GM23338 (cell line): ENCODE measurements at regions not wholly inside any gene's neighbourhood (a gene's known extent, or its start where the extent isn't known, plus 50 kb on each side); places are given as distances from the start of the nearest gene placed in this dataset.

Experiments
- ATAC-seq: fragments of 200-7000 bp; cut with Tn5 transposase; 3 replicates; pipeline ENCODE4 v1.9.1; 2020
- DNase-seq: peaks from one replicate; pipeline ENCODE4 v3.0.0-alpha.2; 2015; ENCODE audit warnings: low spot score
- H2AFZ ChIP-seq: fragments of 200-600 bp; sonication (generic); 2 replicates; pipeline ENCODE4 v1.8.0; 2016; ENCODE audit warnings: antibody characterized with exemption, mild to moderate bottlenecking, moderate library complexity
- H3F3A ChIP-seq: fragments of 200-600 bp; sonication (generic); replicated peaks from 2 replicates; pipeline ENCODE4 v1.8.0; 2017; ENCODE audit warnings: antibody characterized with exemption, mixed run types, low read depth
- H3K27ac ChIP-seq: fragments of 200-600 bp; sonication (generic); 2 replicates; pipeline ENCODE4 v1.6.1; 2016; ENCODE audit warnings: low read depth
- H3K27me3 ChIP-seq: fragments of 200-600 bp; sonication (generic); 2 replicates; pipeline ENCODE4 v1.8.0; 2016; ENCODE audit warnings: mild to moderate bottlenecking, mixed run types, moderate library complexity; ENCODE audit not compliant: insufficient read depth
- H3K36me3 ChIP-seq: fragments of 200-600 bp; sonication (generic); 2 replicates; pipeline ENCODE4 v1.8.0; 2016; ENCODE audit warnings: mild to moderate bottlenecking; ENCODE audit not compliant: insufficient read depth
- H3K4me1 ChIP-seq: fragments of 200-600 bp; sonication (generic); 2 replicates; pipeline ENCODE4 v1.8.0; 2016; ENCODE audit warnings: mild to moderate bottlenecking, moderate library complexity; ENCODE audit not compliant: insufficient read depth
- H3K4me2 ChIP-seq: fragments of 200-600 bp; sonication (generic); 2 replicates; pipeline ENCODE4 v1.7.1; 2017; ENCODE audit warnings: mixed run types
- H3K4me3 ChIP-seq: fragments of 200-600 bp; sonication (generic); 2 replicates; pipeline ENCODE4 v1.6.1; 2016; ENCODE audit warnings: mixed run types
- H3K79me2 ChIP-seq: fragments of 200-600 bp; sonication (generic); replicated peaks from 2 replicates; pipeline ENCODE4 v1.8.0; 2017; ENCODE audit warnings: mild to moderate bottlenecking; ENCODE audit not compliant: insufficient read depth
- H3K9me2 ChIP-seq: fragments of 200-600 bp; sonication (generic); 2 replicates; pipeline ENCODE4 v1.8.0; 2017; ENCODE audit not compliant: insufficient read depth
- H4K20me1 ChIP-seq: fragments of 200-600 bp; sonication (generic); replicated peaks from 2 replicates; pipeline ENCODE4 v1.8.0; 2017; ENCODE audit warnings: mild to moderate bottlenecking; ENCODE audit not compliant: insufficient read depth
- H3K27ac Mint-ChIP-seq: 2 replicates; pipeline ENCODE4 v1.8.0; 2020; ENCODE audit warnings: inconsistent platforms, mild to moderate bottlenecking, moderate library complexity, mixed read lengths
- H3K27me3 Mint-ChIP-seq: 3 replicates; pipeline ENCODE4 v1.8.0; 2022; ENCODE audit warnings: low read depth, mild to moderate bottlenecking, moderate library complexity, mixed read lengths, inconsistent platforms; ENCODE audit not compliant: insufficient read depth, poor library complexity
- H3K36me3 Mint-ChIP-seq: 3 replicates; pipeline ENCODE4 v1.8.0; 2021; ENCODE audit warnings: low read depth, mild to moderate bottlenecking, inconsistent platforms, moderate library complexity, mixed read lengths
- H3K4me1 Mint-ChIP-seq: 3 replicates; pipeline ENCODE4 v1.8.0; 2020; ENCODE audit warnings: mild to moderate bottlenecking, inconsistent platforms, mixed read lengths
- H3K4me3 Mint-ChIP-seq: 3 replicates; pipeline ENCODE4 v1.8.0; 2021; ENCODE audit warnings: moderate library complexity, mild to moderate bottlenecking, inconsistent platforms, mixed read lengths
- H3K9me3 Mint-ChIP-seq: 3 replicates; pipeline ENCODE4 v1.8.0; 2020; ENCODE audit warnings: moderate library complexity, mild to moderate bottlenecking, inconsistent platforms, mixed read lengths
- EZH2phosphoT487 ChIP-seq: fragments of 200-600 bp; sonication (generic); IDR thresholded peaks from one replicate; pipeline ENCODE4 v1.8.1; 2018; ENCODE audit warnings: antibody characterized with exemption; ENCODE audit not compliant: unreplicated experiment
- NANOG ChIP-seq: IDR thresholded peaks from 2 replicates; pipeline ENCODE4 v1.6.1; 2016; ENCODE audit warnings: antibody characterized with exemption, borderline replicate concordance
- STAT1 ChIP-seq: IDR thresholded peaks from one replicate; pipeline ENCODE4 v1.6.1; 2016; ENCODE audit warnings: antibody characterized with exemption; ENCODE audit not compliant: unreplicated experiment
- ZNF114 ChIP-seq: fragments of 250-450 bp; sonication (Bioruptor Pico); IDR thresholded peaks from 2 replicates; pipeline ENCODE4 v1.5.0; 2020; ENCODE audit warnings: mild to moderate bottlenecking, moderate library complexity
- TF ChIP-seq, protein P1 (sequence below): fragments of 250-450 bp; sonication (Bioruptor Pico); IDR thresholded peaks from 2 replicates; pipeline ENCODE4 v1.5.0; 2020; ENCODE audit warnings: mild to moderate bottlenecking, moderate library complexity
- TF ChIP-seq, protein P2 (sequence below): IDR thresholded peaks from 2 replicates; pipeline ENCODE4 v1.6.1; 2016; ENCODE audit warnings: antibody characterized with exemption

DNA sequence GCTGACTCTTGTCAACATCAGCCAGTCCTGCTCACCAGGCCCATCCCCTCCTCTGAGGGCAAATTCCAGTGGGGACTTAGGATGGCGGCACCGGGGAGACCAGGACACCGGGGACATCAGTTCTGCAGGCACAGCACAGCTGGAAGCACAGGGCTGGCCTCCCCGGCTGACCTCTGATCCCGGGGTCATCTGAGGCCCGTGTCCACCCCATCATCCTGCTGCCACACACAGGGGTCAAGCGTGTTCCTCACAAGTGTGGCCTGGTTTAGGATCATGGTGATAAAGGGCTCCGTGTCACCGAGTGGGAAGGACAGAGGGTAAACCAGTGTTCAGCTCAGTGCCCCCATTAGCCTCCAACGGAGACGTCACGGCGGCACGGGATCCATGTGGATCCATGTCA is 58.1 kb upstream of the CTDP1 start:
- H3K4me3 Mint-ChIP-seq, result no peak overlapping the region
- H3K9me3 Mint-ChIP-seq, result no peaks in the 10 kb centered on the region; the same call in 2 of the 3 replicates
- Histone ChIP-seq H2AFZ (no peak overlapping the region), H3K4me3 (no peak overlapping the region), H4K20me1 (no peaks in the 10 kb centered on the region), H3K27me3 (no peaks in the 10 kb centered on the region), H3K4me2 (no peak overlapping the region), H3K9me2 (no peaks in the 10 kb centered on the region), H3K4me1 (peaks cover 13% of the 10 kb centered on the region; the same call in 1 of the 2 replicates), H3F3A (no peaks in the 10 kb centered on the region; the same call in 1 of the 2 replicates), H3K36me3 (no peaks in the 10 kb centered on the region), H3K79me2 (no peaks in the 10 kb centered on the region), H3K27ac (no peak overlapping the region)
- peaks cover 9% of the 10 kb centered on the region for H3K27me3 Mint-ChIP-seq
- H3K27ac Mint-ChIP-seq, result no peak overlapping the region
- H3K36me3 Mint-ChIP-seq, result no peaks in the 10 kb centered on the region
- no peak for DNase-seq
- H3K4me1 Mint-ChIP-seq, result peaks cover 14% of the 10 kb centered on the region
- TF ChIP-seq, protein P1, sequence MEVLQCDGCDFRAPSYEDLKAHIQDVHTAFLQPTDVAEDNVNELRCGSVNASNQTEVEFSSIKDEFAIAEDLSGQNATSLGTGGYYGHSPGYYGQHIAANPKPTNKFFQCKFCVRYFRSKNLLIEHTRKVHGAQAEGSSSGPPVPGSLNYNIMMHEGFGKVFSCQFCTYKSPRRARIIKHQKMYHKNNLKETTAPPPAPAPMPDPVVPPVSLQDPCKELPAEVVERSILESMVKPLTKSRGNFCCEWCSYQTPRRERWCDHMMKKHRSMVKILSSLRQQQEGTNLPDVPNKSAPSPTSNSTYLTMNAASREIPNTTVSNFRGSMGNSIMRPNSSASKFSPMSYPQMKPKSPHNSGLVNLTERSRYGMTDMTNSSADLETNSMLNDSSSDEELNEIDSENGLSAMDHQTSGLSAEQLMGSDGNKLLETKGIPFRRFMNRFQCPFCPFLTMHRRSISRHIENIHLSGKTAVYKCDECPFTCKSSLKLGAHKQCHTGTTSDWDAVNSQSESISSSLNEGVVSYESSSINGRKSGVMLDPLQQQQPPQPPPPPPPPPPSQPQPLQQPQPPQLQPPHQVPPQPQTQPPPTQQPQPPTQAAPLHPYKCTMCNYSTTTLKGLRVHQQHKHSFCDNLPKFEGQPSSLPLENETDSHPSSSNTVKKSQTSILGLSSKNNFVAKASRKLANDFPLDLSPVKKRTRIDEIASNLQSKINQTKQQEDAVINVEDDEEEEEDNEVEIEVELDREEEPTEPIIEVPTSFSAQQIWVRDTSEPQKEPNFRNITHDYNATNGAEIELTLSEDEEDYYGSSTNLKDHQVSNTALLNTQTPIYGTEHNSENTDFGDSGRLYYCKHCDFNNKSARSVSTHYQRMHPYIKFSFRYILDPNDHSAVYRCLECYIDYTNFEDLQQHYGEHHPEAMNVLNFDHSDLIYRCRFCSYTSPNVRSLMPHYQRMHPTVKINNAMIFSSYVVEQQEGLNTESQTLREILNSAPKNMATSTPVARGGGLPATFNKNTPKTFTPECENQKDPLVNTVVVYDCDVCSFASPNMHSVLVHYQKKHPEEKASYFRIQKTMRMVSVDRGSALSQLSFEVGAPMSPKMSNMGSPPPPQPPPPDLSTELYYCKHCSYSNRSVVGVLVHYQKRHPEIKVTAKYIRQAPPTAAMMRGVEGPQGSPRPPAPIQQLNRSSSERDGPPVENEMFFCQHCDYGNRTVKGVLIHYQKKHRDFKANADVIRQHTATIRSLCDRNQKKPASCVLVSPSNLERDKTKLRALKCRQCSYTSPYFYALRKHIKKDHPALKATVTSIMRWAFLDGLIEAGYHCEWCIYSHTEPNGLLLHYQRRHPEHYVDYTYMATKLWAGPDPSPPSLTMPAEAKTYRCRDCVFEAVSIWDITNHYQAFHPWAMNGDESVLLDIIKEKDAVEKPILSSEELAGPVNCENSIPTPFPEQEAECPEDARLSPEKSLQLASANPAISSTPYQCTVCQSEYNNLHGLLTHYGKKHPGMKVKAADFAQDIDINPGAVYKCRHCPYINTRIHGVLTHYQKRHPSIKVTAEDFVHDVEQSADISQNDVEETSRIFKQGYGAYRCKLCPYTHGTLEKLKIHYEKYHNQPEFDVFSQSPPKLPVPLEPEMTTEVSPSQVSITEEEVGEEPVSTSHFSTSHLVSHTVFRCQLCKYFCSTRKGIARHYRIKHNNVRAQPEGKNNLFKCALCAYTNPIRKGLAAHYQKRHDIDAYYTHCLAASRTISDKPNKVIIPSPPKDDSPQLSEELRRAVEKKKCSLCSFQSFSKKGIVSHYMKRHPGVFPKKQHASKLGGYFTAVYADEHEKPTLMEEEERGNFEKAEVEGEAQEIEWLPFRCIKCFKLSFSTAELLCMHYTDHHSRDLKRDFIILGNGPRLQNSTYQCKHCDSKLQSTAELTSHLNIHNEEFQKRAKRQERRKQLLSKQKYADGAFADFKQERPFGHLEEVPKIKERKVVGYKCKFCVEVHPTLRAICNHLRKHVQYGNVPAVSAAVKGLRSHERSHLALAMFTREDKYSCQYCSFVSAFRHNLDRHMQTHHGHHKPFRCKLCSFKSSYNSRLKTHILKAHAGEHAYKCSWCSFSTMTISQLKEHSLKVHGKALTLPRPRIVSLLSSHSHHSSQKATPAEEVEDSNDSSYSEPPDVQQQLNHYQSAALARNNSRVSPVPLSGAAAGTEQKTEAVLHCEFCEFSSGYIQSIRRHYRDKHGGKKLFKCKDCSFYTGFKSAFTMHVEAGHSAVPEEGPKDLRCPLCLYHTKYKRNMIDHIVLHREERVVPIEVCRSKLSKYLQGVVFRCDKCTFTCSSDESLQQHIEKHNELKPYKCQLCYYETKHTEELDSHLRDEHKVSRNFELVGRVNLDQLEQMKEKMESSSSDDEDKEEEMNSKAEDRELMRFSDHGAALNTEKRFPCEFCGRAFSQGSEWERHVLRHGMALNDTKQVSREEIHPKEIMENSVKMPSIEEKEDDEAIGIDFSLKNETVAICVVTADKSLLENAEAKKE, result no peak
- TF ChIP-seq ZNF114 (CRISPR knock-in tag), result no peak
- TF ChIP-seq, protein P2, sequence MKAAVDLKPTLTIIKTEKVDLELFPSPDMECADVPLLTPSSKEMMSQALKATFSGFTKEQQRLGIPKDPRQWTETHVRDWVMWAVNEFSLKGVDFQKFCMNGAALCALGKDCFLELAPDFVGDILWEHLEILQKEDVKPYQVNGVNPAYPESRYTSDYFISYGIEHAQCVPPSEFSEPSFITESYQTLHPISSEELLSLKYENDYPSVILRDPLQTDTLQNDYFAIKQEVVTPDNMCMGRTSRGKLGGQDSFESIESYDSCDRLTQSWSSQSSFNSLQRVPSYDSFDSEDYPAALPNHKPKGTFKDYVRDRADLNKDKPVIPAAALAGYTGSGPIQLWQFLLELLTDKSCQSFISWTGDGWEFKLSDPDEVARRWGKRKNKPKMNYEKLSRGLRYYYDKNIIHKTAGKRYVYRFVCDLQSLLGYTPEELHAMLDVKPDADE, result no peak
- no peak for ATAC-seq

DNA sequence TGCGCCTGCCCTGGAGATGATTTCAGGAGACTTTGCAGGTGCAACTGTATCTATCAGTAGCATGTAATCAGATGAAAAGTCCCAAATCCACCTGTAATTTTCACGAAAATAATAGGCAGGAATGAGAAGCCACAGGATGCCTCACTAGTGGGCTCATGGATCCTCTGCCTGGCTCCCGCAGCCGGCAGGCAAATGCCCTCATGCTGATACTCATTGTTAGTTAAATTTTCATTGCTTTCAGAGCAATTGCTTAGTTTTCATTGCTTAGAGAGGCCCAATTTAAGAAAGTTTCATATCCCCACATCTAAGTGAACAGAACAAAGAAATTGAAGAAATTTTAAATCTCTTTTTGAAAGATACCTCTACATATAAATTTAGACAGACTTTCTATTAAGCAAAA is 57.6 kb upstream of the CTDP1 start:
- Histone ChIP-seq H3K4me2 (0 out of 2 replicates have a peak overlapping the region, but pooled peaks have one; percentile 25), H2AFZ (no peak overlapping the region), H3F3A (no peaks in the 10 kb centered on the region), H3K36me3 (no peaks in the 10 kb centered on the region), H3K4me3 (no peak overlapping the region), H3K27ac (no peak overlapping the region), H3K79me2 (no peaks in the 10 kb centered on the region), H4K20me1 (no peaks in the 10 kb centered on the region), H3K9me2 (no peaks in the 10 kb centered on the region), H3K27me3 (no peaks in the 10 kb centered on the region), H3K4me1 (peaks cover 13% of the 10 kb centered on the region; the same call in 1 of the 2 replicates)
- Mint-ChIP-seq H3K9me3 (no peaks in the 10 kb centered on the region; the same call in 2 of the 3 replicates), H3K4me3 (no peak overlapping the region), H3K36me3 (no peaks in the 10 kb centered on the region), H3K4me1 (peaks cover 14% of the 10 kb centered on the region), H3K27me3 (peaks cover 9% of the 10 kb centered on the region), H3K27ac (no peak overlapping the region)
- TF ChIP-seq EZH2phosphoT487 (no peak), STAT1 (no peak), NANOG (0 out of 2 replicates have a peak, but pooled peaks have one; percentile 22)
- TF ChIP-seq, protein P2, result no peak
- DNase-seq, result peak; percentile 38
- peak; percentile 45 for ATAC-seq
